Fibroblast of villous mesenchyme (primary cell): ENCODE measurements at regions not wholly inside any gene's neighbourhood (a gene's known extent, or its start where the extent isn't known, plus 50 kb on each side); places are given as distances from the start of the nearest gene placed in this dataset.

Experiments used
- DNase-seq: peaks from one replicate; pipeline ENCODE4 v3.0.0-alpha.2; 2010; ENCODE audit warnings: low read depth
- H3K4me3 ChIP-seq: 2 replicates; pipeline ENCODE4 v1.5.1; 2011; ENCODE audit warnings: low read depth, mild to moderate bottlenecking, low read length
- TF ChIP-seq, protein P1 (sequence below): IDR thresholded peaks from 2 replicates; pipeline ENCODE4 v1.5.1; 2012; ENCODE audit warnings: low read depth, mild to moderate bottlenecking, low read length; ENCODE audit not compliant: insufficient read depth

DNA sequence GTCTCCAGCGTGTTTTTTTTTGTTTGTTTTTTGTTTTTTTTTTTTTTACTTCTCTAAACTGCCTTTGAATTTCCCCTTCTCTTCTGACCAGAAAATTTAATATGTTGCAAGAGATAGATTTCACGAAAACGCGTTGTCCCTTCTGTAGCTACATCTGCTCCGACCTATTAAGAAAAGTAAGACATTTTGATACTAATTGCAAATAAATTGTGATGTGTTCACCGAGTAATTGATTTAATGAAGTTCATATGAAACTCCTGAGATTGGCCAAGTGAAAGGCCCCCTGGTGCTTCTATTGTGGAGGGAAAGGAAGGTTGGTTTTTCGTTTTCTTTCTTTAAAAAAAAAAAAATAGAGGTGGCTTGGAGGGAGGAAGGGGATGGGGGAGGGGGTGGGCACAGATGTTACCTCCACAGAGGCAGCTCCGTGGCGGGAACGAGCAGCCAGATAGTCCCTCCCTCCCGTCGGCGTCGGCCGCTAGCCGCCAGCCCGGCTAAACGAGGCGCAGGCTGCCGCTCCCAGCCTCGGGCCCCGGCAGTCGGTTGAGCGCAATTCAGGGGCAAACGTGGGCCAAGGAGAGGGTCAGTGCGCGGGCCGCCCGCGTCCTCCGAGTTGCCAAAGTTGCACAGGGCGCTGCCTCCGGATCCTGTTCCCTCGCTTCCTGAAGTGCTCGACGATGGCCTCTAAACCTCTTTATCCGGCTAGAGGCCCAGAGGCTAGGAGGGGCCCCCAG is 139.1 kb upstream of the ZIC3 start:
- TF ChIP-seq, protein P1, sequence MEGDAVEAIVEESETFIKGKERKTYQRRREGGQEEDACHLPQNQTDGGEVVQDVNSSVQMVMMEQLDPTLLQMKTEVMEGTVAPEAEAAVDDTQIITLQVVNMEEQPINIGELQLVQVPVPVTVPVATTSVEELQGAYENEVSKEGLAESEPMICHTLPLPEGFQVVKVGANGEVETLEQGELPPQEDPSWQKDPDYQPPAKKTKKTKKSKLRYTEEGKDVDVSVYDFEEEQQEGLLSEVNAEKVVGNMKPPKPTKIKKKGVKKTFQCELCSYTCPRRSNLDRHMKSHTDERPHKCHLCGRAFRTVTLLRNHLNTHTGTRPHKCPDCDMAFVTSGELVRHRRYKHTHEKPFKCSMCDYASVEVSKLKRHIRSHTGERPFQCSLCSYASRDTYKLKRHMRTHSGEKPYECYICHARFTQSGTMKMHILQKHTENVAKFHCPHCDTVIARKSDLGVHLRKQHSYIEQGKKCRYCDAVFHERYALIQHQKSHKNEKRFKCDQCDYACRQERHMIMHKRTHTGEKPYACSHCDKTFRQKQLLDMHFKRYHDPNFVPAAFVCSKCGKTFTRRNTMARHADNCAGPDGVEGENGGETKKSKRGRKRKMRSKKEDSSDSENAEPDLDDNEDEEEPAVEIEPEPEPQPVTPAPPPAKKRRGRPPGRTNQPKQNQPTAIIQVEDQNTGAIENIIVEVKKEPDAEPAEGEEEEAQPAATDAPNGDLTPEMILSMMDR = no peak
- no peak overlapping the region for H3K4me3 ChIP-seq
- DNase-seq = no peak

DNA sequence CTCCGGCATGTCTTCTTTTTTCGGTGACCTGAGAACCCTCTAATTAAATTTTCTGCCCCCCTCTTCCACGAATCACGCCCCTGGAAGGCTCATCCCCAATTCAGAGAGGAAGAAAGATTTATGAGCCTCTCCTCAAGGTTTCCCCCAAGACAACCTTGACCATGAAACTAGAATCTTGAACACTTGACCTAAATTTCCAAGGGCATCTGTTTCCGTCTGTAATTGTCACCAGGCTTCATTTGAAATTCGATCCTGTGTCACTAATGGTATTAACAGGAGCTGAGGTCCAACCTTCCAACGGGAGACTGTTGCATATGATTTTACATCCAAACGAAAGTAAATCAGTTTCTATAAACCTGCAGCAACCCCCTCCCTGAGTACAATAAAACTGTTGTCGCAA is 139.9 kb upstream of the ZIC3 start:
- no peak overlapping the region for H3K4me3 ChIP-seq
- DNase-seq = no peak
- TF ChIP-seq, protein P1 = no peak

DNA sequence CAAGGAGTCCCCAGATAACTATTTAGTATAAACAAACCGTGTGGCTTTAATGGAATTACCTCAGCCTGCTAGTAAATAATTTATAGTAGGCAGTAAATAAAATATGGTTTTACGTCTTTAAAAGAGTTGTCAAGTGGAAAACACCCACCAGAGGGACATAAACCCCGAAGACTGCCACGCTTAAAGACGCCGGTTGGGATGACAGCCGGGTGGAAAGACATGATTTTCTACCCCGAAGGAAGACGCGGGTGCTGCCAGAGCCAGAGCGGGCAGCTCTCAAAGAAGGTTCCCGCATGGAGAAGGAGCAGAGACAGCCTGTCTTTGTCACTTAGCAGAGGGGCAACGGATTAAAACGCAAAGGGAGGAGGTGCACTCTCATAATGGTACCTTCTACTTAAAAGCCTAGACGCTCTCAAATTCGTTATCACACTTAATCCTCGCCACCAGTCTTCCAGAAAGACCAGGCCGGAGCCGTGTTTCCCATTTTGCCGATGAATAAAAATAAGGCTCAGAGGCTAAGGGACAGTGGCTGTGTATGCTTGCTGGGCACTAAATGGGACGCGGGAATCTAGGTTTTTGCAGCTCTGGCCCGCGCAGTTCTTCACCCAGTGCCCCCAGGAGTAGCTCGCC is 140.5 kb upstream of the ZIC3 start:
- DNase-seq = no peak
- no peak overlapping the region for H3K4me3 ChIP-seq
- TF ChIP-seq, protein P1 = no peak

DNA sequence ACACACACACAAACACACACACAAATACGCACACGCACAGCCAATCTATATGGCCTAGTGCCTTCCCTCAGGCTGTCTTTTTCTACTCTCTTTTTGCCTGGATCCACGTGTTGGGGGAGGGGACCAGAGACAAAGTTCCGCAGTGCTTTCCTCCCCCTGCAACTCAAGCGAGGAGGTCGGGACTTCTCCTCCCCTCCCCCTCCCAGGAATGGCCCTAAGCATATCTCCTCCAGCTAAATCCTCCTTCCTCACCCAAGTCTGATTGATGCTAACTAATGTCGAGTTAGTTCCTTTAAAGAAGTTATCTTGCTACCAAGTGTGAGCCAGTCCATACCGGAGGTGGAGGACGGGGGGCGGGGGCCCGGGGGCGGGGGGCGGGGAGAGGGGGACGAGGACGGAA is 141.2 kb upstream of the ZIC3 start:
- DNase-seq = no peak
- H3K4me3 ChIP-seq = no peak overlapping the region
- TF ChIP-seq, protein P1 = no peak

DNA sequence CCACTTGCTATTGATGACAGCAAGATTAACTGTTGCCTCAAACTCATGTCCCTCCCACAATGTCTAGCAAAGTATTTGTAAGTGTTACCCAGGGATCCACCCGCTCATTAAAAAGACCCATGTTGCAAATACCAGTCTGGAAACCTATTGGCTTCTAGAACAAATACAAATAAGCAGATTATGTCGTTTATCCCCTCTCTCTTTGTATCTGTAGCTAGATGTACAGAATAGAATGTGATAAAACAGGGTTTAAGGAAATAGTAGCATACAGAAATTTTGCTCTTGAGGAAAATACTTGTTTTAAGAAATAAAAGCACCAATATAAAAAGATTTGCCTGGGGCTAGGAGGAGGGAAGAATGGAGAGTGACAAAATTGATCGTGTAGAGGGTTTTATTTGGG is 142.7 kb upstream of the ZIC3 start:
- TF ChIP-seq, protein P1 = no peak
- no peak for DNase-seq
- H3K4me3 ChIP-seq = no peak overlapping the region

DNA sequence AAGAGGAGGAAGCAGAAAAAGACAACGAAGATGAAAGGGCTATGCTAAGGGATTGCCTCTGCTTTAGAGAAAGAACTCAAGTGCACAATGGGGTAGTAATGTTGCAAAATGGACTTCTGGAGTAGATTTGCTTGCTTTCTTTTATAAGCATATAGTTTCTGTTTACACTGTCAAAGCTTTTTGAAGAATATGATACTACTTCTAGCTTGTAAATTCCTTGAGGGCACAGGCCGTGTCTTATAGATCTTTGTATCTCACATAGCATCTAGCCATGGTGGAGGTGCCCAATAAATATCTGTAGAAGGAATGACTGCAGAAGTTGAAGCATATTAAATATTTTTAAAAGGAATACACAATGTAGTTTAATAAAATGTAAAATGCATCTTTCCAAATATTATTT is 147.8 kb upstream of the ZIC3 start:
- H3K4me3 ChIP-seq = no peak overlapping the region
- TF ChIP-seq, protein P1 = no peak

More for the DNA sequence above, 147.8 kb upstream of the ZIC3 start:
- DNase-seq = no peak
